ENCODE measurements at regions not wholly inside any gene's neighbourhood (a gene's known extent, or its start where the extent isn't known, plus 50 kb on each side); places are given as distances from the start of the nearest gene placed in this dataset.

GRCh38 chr1:37284053-37284452 is 190.3 kb upstream of the ZC3H12A start:
- no peak for DNase-seq

- DNase-seq = no peak
These were observed 187.5 kb upstream of the ZC3H12A start for GRCh38 chr1:37286881-37287280.

DNA sequence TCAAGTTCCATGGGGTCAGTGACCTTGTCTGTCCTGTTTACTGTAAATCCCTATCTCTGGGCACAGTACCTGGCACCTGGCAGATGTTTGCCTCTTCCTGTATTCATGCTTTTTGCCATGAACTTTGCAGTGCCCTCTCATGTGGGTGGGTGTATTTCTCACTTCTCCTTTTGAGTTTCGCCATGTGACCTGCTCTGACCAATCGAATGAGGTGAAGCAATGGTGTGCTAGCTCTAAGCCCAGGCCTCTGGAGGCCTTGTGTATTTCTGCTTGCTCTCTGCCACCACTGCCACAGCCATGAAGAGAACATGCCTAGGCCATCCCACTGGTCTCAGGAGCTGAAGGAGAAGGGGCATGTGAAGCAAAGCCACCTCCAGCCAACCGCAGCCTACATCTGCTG is 185.5 kb upstream of the ZC3H12A start:
- DNase-seq = no peak

- DNase-seq = no peak
These were observed 183.7 kb upstream of the ZC3H12A start for GRCh38 chr1:37290718-37291117.

GRCh38 chr1:37292789-37293188 is 181.6 kb upstream of the ZC3H12A start:
- no peak for DNase-seq

DNA sequence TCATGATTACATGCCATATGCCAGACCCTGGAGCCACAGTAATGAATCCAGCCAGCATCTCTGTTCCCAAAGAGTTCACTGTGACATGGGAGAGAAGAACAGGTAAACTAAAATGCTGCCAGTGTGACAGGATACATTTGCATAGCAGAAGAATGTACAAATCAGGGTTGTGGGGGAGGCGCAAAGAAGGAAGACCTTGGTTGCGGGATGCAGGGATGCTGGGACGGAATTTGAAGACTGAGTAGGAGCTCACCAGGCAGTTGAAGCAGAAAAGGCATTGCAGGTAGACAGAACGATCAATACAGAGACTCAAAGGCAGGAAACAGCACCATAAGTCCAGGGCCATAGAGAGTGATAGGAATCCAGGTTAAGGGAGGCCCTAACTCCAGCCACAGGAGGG is 180.3 kb upstream of the ZC3H12A start:
- no peak for DNase-seq

- no peak for DNase-seq
These were observed 179.9 kb upstream of the ZC3H12A start for GRCh38 chr1:37294529-37294928.

GRCh38 chr1:37298769-37299168 is 175.6 kb upstream of the ZC3H12A start:
- no peak for DNase-seq

DNA sequence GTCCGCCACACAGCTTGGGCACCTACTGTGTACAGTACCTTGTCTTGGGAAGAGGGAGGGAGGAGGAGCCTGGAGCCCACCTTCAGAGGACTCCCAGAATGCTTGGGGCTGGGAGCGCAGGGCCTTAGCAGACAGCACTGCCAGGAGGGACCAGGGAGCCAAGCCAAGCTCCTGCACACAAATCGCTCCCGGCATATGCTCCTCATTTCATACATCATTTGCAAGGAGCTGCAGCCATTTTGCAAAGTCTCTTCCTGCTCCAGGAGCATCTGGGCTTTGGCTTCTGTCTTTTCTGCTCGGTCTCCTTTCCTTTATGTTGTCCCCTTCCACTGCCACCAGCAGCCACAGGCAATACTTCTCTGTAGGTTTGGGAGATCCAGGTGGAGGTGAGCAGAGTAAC is 175.2 kb upstream of the ZC3H12A start:
- no peak for DNase-seq

DNA sequence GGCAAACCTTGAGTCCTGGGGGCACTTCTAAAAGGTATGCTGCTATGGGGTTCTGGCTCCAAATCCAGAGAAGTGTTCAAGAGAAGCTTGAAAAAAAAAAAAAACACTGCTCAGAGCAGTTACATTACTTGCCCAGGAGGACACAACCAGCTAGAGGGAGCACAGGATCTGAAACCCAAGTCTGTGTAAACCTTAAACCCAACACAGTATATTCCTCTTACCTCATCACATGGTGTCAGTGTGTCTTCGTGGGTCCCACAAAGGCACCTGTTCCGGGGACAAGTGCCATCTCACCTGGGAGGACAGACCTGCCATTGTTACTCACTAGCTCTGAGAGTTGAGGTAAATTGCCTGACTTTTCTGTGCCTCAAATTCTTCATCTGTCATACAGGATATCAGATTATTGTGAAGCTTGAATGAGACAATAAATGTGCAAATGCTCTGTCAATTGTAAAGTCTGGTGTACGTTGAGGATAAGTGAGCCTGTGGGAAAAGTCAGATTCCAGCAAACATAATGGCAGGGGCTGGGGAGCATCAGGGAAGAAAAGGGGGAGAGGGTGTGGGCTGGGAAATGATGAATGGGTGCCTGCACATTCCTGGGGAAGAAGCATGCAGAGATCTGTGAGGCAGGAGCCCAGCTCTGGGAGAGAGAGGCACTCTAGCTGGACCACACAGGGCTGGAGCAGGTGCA is 170.4 kb upstream of the ZC3H12A start:
- DNase-seq = no peak

- no peak for DNase-seq
These were observed 169.3 kb upstream of the ZC3H12A start for GRCh38 chr1:37305108-37305507.

DNA sequence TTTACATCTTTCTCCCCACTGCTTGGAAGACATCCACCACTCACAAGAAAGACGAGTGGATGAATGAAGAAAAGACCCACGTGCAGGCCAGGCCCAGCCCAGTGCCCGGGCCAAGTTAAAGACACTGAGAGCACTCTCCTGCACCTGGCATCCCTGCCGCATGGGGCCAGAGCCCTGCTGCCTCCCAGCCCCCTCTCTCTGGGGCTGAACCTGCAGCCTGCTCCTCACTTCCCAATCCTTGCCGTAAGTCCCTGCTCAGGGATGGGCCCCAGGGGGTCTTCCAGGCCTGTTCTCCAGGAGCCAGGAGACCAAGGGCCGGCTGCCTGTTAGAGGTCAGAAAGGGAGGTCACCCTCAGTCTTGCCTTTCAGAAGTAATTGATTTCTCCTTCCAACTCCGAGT is 168.5 kb upstream of the ZC3H12A start:
- DNase-seq = no peak

GRCh38 chr1:37306461-37306860 is 167.9 kb upstream of the ZC3H12A start:
- no peak for DNase-seq

DNA sequence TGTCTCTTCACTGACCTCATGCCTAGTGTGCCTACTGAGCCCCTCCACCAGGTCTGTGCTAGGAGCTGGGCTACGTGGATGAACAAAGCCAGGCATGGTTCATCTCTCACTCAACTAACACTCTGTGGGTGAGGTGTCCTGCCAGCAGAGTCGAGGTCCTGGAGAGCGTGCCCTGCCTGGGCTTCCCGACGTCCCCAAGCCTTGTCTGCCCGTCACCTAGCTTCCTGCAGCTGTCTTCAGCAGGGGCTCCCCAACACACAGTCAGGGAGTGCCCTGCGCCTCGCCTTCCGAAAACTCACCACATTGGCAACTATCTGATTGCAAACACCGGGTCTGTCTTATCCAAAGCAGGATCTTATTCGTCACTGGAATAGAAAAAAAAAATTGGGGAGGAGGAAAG is 167.5 kb upstream of the ZC3H12A start:
- DNase-seq = no peak

DNA sequence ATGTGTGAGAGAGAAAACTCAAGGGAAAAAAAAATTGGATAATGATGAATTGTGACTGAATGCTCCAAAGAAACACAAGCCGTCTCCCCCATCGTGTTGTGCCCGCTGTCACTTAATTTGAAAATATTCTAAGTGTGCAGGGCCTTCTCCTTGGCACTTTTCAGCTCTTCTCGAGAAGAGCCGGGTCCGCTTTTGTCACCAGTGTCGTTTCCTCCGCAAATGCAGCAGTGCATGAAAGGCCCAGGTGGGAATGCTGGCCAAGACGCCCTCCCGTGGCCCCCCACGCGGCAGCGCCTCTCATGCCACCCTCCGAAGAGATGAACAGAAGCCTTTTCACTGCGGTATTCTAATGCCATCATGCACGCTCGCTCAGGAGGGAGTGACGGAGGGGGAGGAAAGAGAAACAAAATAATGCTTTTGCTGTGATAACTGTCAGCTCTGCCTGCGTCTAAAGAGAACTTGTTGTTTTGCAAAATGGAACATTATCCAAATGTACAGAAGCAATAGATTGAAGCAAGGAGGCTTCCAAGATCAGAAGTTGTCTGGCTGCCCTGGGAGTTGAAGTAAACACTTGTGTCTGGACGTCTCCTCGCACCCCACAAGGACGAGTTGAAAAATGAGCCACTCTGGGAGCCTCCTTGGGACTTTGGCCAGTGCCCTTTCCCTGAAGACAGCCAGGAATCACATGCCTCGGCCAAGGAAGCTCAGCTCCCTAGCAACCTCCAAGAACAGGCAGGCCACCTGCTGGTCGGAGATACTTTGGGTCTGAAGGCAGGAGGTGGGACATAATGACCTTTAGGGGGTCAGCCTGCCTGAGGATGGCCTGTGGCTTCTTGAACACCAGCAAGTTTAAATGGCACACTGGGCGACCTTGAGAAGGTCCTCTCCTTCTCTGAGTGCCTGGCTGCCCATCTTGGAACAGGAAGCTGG is 166.1 kb upstream of the ZC3H12A start:
- DNase-seq = no peak

DNA sequence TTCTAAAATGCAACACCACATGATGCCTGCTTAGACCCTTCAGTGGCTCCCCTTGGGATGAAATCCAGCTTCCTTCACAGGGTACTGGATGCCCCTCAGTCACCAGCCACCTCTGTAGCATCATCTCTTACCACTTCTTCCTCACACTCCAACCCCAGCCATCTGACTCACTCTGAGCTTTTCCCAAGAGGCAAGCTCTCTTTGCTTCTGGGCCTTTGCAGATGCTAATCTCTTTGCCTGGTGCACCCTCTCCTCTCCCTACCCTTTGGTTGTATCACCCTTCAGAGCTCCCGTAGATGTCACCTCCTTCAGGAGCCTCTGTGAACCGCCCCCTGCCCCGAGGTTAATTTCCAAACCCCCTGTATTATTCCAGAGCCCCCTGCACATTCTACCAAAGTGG is 164.8 kb upstream of the ZC3H12A start:
- DNase-seq = no peak

- no peak for DNase-seq
These were observed 164.3 kb upstream of the ZC3H12A start for GRCh38 chr1:37310064-37310463.

- DNase-seq = no peak
These were observed 159.0 kb upstream of the ZC3H12A start for GRCh38 chr1:37315371-37315846.

- no peak for DNase-seq
These were observed 156.4 kb upstream of the ZC3H12A start for GRCh38 chr1:37317870-37318467.

DNA sequence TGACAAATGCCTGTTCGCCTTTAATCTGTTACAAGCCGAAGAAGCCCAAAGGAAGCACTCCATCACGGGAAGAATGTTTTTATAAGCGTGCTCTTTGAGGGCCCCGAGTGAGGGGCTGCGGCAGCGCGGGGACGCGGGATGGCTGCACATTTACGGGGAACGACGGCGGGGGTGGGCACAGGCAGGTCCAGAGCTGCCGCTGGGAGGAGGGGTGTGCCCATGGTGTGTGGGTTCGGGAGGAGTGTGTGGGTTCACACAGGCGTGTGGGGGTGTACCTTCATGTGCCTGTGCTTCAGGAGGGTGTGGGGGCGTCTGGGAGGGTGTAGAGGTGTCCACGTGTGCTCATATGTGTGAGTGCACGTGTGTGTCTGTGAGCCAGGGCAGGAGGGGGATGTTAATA is 155.9 kb upstream of the ZC3H12A start:
- no peak for DNase-seq

GRCh38 chr1:37319284-37319683 is 155.1 kb upstream of the ZC3H12A start:
- DNase-seq = no peak

DNA sequence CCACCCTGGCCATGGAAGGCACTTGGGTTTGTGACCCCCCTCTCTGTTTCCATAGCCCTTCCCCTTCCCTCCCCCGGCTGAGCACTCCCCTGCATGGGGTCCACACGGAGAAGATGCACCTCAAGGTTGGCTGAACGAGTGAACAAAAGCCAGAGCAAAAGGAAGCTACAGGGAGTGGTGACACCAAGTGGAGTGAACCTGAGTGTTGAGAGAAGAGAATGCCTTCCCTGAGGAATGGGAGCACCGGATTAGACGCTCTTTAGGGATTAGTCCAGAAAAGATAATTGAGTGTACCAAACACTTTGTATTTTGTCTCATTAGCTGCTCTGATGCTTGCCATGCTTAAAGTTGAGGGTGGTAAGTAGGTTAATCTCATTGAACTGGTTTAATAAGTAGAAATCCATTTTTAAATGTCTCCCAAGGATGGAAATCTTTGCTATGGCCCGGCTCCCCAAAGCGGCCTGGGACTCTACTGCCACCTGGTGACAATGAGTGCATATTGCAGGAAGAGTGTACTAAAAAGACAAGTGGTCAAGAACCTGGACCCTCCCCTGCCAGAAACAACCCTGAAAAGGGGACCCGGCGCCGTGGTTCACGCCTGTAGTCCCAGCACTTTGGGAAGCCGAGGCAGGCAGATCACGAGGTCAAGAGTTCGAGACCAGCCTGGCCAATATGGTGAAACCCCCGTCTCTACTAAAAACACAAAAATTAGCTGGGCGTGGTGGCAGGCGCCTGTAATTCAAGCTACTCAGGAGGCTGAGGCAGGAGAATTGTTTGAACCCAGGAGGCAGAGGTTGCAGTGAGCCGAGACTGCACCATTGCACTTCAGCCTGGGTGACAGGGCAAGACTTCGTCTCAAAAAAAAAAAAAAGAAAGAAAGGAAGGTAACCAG is 150.6 kb upstream of the ZC3H12A start:
- DNase-seq = peak; percentile 6

DNA sequence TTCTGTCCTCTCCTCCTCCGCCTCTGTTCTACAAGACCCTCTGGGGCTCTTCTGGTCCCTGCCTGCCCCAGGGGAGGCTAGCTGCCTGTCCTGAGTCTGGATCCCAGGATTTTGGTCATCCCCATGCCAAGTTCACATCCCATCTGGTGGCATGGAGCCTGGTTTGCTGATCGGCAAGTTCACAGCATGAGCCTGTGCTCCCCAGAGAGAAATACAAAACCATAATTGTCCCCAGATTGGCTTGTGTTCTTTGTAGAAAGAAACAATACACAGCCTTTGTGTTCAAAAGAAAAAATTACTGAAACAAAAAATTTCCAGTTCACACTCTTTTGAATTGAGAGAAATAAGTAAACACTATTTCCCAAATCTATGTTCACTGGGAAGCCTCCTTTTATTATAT is 149.4 kb upstream of the ZC3H12A start:
- DNase-seq = no peak

Measured in activated CD4-positive, alpha-beta T cell treated with anti-CD3 and anti-CD28 coated beads, Interleukin-2, amount 50 U/mL, for 1 hour (primary cell).